ENCODE measurements at regions not wholly inside any gene's neighbourhood (a gene's known extent, or its start where the extent isn't known, plus 50 kb on each side); places are given as distances from the start of the nearest gene placed in this dataset.
"Not testable (repeated sequence)": the region's sequence is repeated elsewhere in the genome, so short reads cannot be mapped to it uniquely, and the experiment has no call there.

DNA sequence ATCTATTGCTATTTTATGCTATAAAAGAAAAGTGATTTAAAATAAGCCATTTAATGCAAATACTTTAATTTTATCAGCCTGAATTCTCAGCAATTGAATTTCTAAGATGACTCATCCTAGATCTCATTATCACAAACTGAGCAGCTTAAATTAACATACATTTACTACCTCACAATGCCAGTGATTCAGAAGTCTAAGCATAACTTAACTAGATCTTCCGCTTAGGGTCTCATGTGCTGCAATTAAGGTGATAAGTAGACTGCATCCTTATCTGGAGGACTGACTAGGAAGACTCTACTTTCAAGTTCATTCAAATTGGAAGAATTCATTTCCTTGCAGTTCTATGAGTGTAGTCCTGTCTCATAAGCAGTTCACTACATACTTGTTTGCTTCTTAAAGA, 286.6 kb downstream of the COL11A1 start:
- no peak overlapping the region for H3K27ac ChIP-seq (ENCODE audit: low read length)
- H3K4me3 ChIP-seq (ENCODE audit: low read length), result no peak overlapping the region
- H3K36me3 ChIP-seq (ENCODE audit: control insufficient read depth, insufficient read depth, low read length), result no peaks in the 10 kb centered on the region
- no CpG with 5 or more reads among the region's 1 CpG for WGBS (ENCODE audit: insufficient coverage)
- no peaks in the 10 kb centered on the region for H3K9me3 ChIP-seq (replicated peaks; ENCODE audit: control insufficient read depth, low read depth, low read length)
- H3K27me3 ChIP-seq (ENCODE audit: control insufficient read depth, insufficient read depth, low read length), result no peaks in the 10 kb centered on the region
- no peak for DNase-seq
- no peaks in the 10 kb centered on the region for H3K4me1 ChIP-seq (ENCODE audit: control insufficient read depth, insufficient read depth, low read length)

- no peaks in the 10 kb centered on the region for H3K4me1 ChIP-seq (ENCODE audit: control insufficient read depth, insufficient read depth, low read length)
- no peak for DNase-seq
- H3K9me3 ChIP-seq (replicated peaks; ENCODE audit: control insufficient read depth, low read depth, low read length), result no peaks in the 10 kb centered on the region
- no peaks in the 10 kb centered on the region for H3K36me3 ChIP-seq (ENCODE audit: control insufficient read depth, insufficient read depth, low read length)
- H3K27ac ChIP-seq (ENCODE audit: low read length), result no peak overlapping the region
- no CpG with 5 or more reads among the region's 3 CpGs for WGBS (ENCODE audit: insufficient coverage)
- H3K4me3 ChIP-seq (ENCODE audit: low read length), result no peak overlapping the region
- no peaks in the 10 kb centered on the region for H3K27me3 ChIP-seq (ENCODE audit: control insufficient read depth, insufficient read depth, low read length)
These were observed 307.9 kb downstream of the COL11A1 start for GRCh38 chr1:102800406-102800805.

GRCh38 chr1:102799496-102799895, 308.8 kb downstream of the COL11A1 start:
- WGBS (ENCODE audit: insufficient coverage), result no CpG with 5 or more reads among the region's 1 CpG

DNA sequence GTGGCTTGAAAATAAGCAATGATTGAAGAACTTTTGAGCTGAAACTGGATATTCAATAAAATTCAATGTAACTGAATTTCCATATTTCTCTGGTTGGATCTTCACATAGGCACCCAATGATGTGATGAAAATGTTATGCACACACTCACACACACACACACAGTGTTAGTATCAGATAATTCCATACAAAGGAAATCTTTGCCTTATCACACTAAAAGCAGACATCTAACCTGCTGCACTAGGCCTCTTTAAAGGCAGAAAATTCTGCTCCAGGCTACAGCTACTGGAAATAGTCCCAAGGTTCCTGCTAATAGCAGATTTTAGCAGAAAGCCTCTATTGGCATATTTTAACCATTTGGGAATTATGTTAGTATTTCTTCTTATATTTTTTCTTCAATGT, 309.6 kb downstream of the COL11A1 start:
- Histone ChIP-seq H3K9me3 (replicated peaks; ENCODE audit: control insufficient read depth, low read depth, low read length) (no peaks in the 10 kb centered on the region), H3K27ac (ENCODE audit: low read length) (no peak overlapping the region), H3K27me3 (ENCODE audit: control insufficient read depth, insufficient read depth, low read length) (no peaks in the 10 kb centered on the region), H3K36me3 (ENCODE audit: control insufficient read depth, insufficient read depth, low read length) (no peaks in the 10 kb centered on the region), H3K4me1 (ENCODE audit: control insufficient read depth, insufficient read depth, low read length) (no peaks in the 10 kb centered on the region), H3K4me3 (ENCODE audit: low read length) (no peak overlapping the region)
- no peak for DNase-seq

More at GRCh38 chr1:102799496-102799895, 308.8 kb downstream of the COL11A1 start:
- Histone ChIP-seq H3K27me3 (ENCODE audit: control insufficient read depth, insufficient read depth, low read length) (no peaks in the 10 kb centered on the region), H3K9me3 (replicated peaks; ENCODE audit: control insufficient read depth, low read depth, low read length) (no peaks in the 10 kb centered on the region), H3K36me3 (ENCODE audit: control insufficient read depth, insufficient read depth, low read length) (no peaks in the 10 kb centered on the region), H3K4me1 (ENCODE audit: control insufficient read depth, insufficient read depth, low read length) (no peaks in the 10 kb centered on the region), H3K27ac (ENCODE audit: low read length) (no peak overlapping the region), H3K4me3 (ENCODE audit: low read length) (no peak overlapping the region)
- no peak for DNase-seq

GRCh38 chr1:102796429-102796828, 311.9 kb downstream of the COL11A1 start:
- DNase-seq, result no peak
- Histone ChIP-seq H3K4me1 (ENCODE audit: control insufficient read depth, insufficient read depth, low read length) (no peaks in the 10 kb centered on the region), H3K36me3 (ENCODE audit: control insufficient read depth, insufficient read depth, low read length) (no peaks in the 10 kb centered on the region), H3K27me3 (ENCODE audit: control insufficient read depth, insufficient read depth, low read length) (no peaks in the 10 kb centered on the region), H3K4me3 (ENCODE audit: low read length) (no peak overlapping the region), H3K9me3 (replicated peaks; ENCODE audit: control insufficient read depth, low read depth, low read length) (no peaks in the 10 kb centered on the region), H3K27ac (ENCODE audit: low read length) (no peak overlapping the region)

GRCh38 chr1:102790997-102791396, 317.3 kb downstream of the COL11A1 start:
- H3K4me1 ChIP-seq (ENCODE audit: control insufficient read depth, insufficient read depth, low read length), result no peaks in the 10 kb centered on the region
- H3K27ac ChIP-seq (ENCODE audit: low read length), result no peak overlapping the region
- no peak overlapping the region for H3K4me3 ChIP-seq (ENCODE audit: low read length)
- peak; percentile 30 for DNase-seq
- H3K36me3 ChIP-seq (ENCODE audit: control insufficient read depth, insufficient read depth, low read length), result no peaks in the 10 kb centered on the region
- no peaks in the 10 kb centered on the region for H3K9me3 ChIP-seq (replicated peaks; ENCODE audit: control insufficient read depth, low read depth, low read length)
- no peaks in the 10 kb centered on the region for H3K27me3 ChIP-seq (ENCODE audit: control insufficient read depth, insufficient read depth, low read length)

DNA sequence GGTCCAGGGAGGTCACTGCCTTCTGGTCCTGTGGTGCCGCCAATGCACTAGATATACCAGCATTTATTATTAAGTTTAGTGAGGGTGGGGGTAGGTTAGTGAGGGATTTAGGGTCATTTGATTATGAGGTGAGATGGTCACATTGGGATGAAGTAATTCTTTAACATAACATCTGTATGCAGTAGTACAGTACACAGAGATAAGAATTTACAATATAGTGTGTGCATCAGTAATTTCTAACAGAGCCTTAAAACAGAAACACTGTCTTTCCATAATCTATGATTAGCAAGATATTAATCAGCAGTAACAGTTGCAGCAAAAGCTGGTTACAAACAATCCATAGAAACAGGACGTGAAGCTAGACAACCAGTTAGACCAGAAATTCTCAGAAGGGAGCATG, 318.4 kb downstream of the COL11A1 start:
- H3K4me1 ChIP-seq (ENCODE audit: control insufficient read depth, insufficient read depth, low read length); H3K4me3 ChIP-seq (ENCODE audit: low read length); H3K9me3 ChIP-seq (replicated peaks; ENCODE audit: control insufficient read depth, low read depth, low read length); H3K27me3 ChIP-seq (ENCODE audit: control insufficient read depth, insufficient read depth, low read length); DNase-seq; H3K36me3 ChIP-seq (ENCODE audit: control insufficient read depth, insufficient read depth, low read length); H3K27ac ChIP-seq (ENCODE audit: low read length): not testable (repeated sequence)
- 40% methylated on average over 1 of the region's 2 CpGs for WGBS (ENCODE audit: insufficient coverage)

- no peaks in the 10 kb centered on the region for H3K4me1 ChIP-seq (ENCODE audit: control insufficient read depth, insufficient read depth, low read length)
- no peak for DNase-seq
- H3K4me3 ChIP-seq (ENCODE audit: low read length), result no peak overlapping the region
- no peak overlapping the region for H3K27ac ChIP-seq (ENCODE audit: low read length)
- peaks cover 12% of the 10 kb centered on the region for H3K9me3 ChIP-seq (replicated peaks; ENCODE audit: control insufficient read depth, low read depth, low read length)
- no peaks in the 10 kb centered on the region for H3K27me3 ChIP-seq (ENCODE audit: control insufficient read depth, insufficient read depth, low read length)
- no peaks in the 10 kb centered on the region for H3K36me3 ChIP-seq (ENCODE audit: control insufficient read depth, insufficient read depth, low read length)
- WGBS (ENCODE audit: insufficient coverage), result no CpG with 5 or more reads among the region's 3 CpGs
These were observed 324.8 kb downstream of the COL11A1 start for GRCh38 chr1:102783487-102783886.

DNA sequence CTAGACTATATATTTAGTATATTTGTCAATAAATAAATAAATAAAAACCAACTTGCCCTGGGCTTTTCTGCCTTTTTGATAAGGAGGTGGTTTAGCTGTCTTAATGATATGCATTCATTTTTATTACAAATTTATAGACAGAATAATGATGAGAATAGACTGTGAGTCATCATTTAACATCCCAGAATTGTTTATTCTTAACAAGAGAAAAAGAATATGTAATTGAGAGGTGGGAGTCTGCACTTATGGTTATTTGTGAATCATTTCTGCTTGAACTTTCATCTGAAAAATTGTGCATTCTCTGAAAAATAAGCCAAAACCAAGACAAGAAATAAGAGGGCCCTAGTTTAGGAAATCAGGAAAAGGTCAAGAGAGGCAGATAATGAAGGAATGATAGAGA, 326.2 kb downstream of the COL11A1 start:
- Histone ChIP-seq H3K36me3 (ENCODE audit: control insufficient read depth, insufficient read depth, low read length) (no peaks in the 10 kb centered on the region), H3K4me3 (ENCODE audit: low read length) (no peak overlapping the region), H3K27me3 (ENCODE audit: control insufficient read depth, insufficient read depth, low read length) (no peaks in the 10 kb centered on the region), H3K4me1 (ENCODE audit: control insufficient read depth, insufficient read depth, low read length) (no peaks in the 10 kb centered on the region), H3K9me3 (replicated peaks; ENCODE audit: control insufficient read depth, low read depth, low read length) (peaks cover 12% of the 10 kb centered on the region), H3K27ac (ENCODE audit: low read length) (no peak overlapping the region)
- no peak for DNase-seq

DNA sequence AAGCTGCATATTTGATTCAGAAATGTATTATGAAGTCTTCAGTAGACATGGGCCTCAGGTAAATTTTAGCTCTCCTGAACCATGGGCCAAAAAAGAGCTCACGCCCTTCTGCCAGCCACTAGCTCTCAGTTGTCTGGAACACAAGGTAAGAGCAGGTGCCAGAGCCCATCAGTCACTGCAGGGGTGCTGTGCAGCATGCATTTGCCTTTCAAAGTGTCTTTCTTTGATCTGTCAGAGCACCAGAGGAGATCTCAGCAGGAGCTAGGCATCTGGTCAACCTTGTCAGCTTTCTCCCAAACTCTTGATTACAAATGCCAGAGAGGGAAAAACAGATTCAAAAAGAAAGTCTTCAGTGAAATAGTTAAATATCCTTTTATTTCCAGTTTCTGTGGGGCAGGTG, 332.3 kb downstream of the COL11A1 start:
- Histone ChIP-seq H3K27me3 (ENCODE audit: control insufficient read depth, insufficient read depth, low read length) (no peaks in the 10 kb centered on the region), H3K4me1 (ENCODE audit: control insufficient read depth, insufficient read depth, low read length) (no peaks in the 10 kb centered on the region), H3K4me3 (ENCODE audit: low read length) (no peak overlapping the region), H3K36me3 (ENCODE audit: control insufficient read depth, insufficient read depth, low read length) (no peaks in the 10 kb centered on the region), H3K27ac (ENCODE audit: low read length) (no peak overlapping the region), H3K9me3 (replicated peaks; ENCODE audit: control insufficient read depth, low read depth, low read length) (no peaks in the 10 kb centered on the region)
- 80% methylated on average over 1 of the region's 1 CpG for WGBS (ENCODE audit: insufficient coverage)
- DNase-seq, result peak; percentile 19

- DNase-seq, result no peak
- no peak overlapping the region for H3K4me3 ChIP-seq (ENCODE audit: low read length)
- H3K36me3 ChIP-seq (ENCODE audit: control insufficient read depth, insufficient read depth, low read length), result no peaks in the 10 kb centered on the region
- H3K4me1 ChIP-seq (ENCODE audit: control insufficient read depth, insufficient read depth, low read length), result no peaks in the 10 kb centered on the region
- WGBS (ENCODE audit: insufficient coverage), result 90% methylated on average over 4 of the region's 8 CpGs
- no peaks in the 10 kb centered on the region for H3K27me3 ChIP-seq (ENCODE audit: control insufficient read depth, insufficient read depth, low read length)
- no peaks in the 10 kb centered on the region for H3K9me3 ChIP-seq (replicated peaks; ENCODE audit: control insufficient read depth, low read depth, low read length)
- no peak overlapping the region for H3K27ac ChIP-seq (ENCODE audit: low read length)
These were observed 335.5 kb downstream of the COL11A1 start for GRCh38 chr1:102772831-102773230.
